ENCODE measurements at regions not wholly inside any gene's neighbourhood (a gene's known extent, or its start where the extent isn't known, plus 50 kb on each side); places are given as distances from the start of the nearest gene placed in this dataset.

GRCh38 chr7:116316838-116317628, 106.7 kb downstream of the TES start:
- H3K14ac ChIP-seq (ENCODE audit: insufficient read depth, low read length), result no peak overlapping the region
- no peaks in the 10 kb centered on the region for H3K23me2 ChIP-seq (ENCODE audit: insufficient read length, low read depth, low read length, poor library complexity, severe bottlenecking)
- H2AFZ ChIP-seq (ENCODE audit: low read length), result no peak overlapping the region
- WGBS (ENCODE audit: extremely low coverage, insufficient read length, low lambda C conversion rate), result no CpG with 5 or more reads among the region's 7 CpGs
- H4K8ac ChIP-seq (replicated peaks; ENCODE audit: insufficient read length, low read depth, low read length), result no peak overlapping the region
- no peak overlapping the region for H3K9ac ChIP-seq (ENCODE audit: extremely low read depth, insufficient read length, low read length)
- no peaks in the 10 kb centered on the region for H4K20me1 ChIP-seq (ENCODE audit: control insufficient read depth, insufficient read depth, insufficient read length)
- H3K18ac ChIP-seq (ENCODE audit: insufficient read length, low read depth, low read length), result no peak overlapping the region
- TF ChIP-seq, protein P1, sequence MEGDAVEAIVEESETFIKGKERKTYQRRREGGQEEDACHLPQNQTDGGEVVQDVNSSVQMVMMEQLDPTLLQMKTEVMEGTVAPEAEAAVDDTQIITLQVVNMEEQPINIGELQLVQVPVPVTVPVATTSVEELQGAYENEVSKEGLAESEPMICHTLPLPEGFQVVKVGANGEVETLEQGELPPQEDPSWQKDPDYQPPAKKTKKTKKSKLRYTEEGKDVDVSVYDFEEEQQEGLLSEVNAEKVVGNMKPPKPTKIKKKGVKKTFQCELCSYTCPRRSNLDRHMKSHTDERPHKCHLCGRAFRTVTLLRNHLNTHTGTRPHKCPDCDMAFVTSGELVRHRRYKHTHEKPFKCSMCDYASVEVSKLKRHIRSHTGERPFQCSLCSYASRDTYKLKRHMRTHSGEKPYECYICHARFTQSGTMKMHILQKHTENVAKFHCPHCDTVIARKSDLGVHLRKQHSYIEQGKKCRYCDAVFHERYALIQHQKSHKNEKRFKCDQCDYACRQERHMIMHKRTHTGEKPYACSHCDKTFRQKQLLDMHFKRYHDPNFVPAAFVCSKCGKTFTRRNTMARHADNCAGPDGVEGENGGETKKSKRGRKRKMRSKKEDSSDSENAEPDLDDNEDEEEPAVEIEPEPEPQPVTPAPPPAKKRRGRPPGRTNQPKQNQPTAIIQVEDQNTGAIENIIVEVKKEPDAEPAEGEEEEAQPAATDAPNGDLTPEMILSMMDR (conservative IDR thresholded peaks at IDR 0.05), result no peak
- Mint-ChIP-seq H3K36me3 (ENCODE audit: insufficient read depth in 1 of 3, low read depth in 3 of 3) (peaks cover 0 to 4% (median 3%) of the 10 kb centered on the region in 3 experiments; a peak in 5 of 7 replicates), H3K9me3 (peaks cover 3 to 5% of the 10 kb centered on the region in 2 experiments), H3K4me1 (peaks cover 14 to 19% of the 10 kb centered on the region in 2 experiments), H3K4me3 (no peak overlapping the region), H3K27ac (peak overlapping the region; percentile 65 to 86 (median 83); a peak in 4 of 7 replicates), H3K27me3 (ENCODE audit: low read depth) (no peaks in the 10 kb centered on the region)
- H4K5ac ChIP-seq (ENCODE audit: insufficient read length, low read depth, low read length), result no peak overlapping the region
- H2AK5ac ChIP-seq (ENCODE audit: insufficient read length, low read length), result no peak overlapping the region
- no peak for DNase-seq
- no peaks in the 10 kb centered on the region for H3K79me1 ChIP-seq (ENCODE audit: insufficient read depth, low read depth, low read length, poor library complexity, severe bottlenecking)
- H2BK15ac ChIP-seq (ENCODE audit: low read depth, low read length), result no peak overlapping the region
- H2BK5ac ChIP-seq (ENCODE audit: insufficient read length, low read length), result no peak overlapping the region
- H3K9me3 ChIP-seq (ENCODE audit: control insufficient read depth, low read depth, low read length), result no peaks in the 10 kb centered on the region
- H3K56ac ChIP-seq (ENCODE audit: insufficient read length, low read depth, low read length), result no peak overlapping the region
- no peak overlapping the region for H4K91ac ChIP-seq (ENCODE audit: insufficient read length, low read depth, low read length)
- no peak overlapping the region for H2BK12ac ChIP-seq (ENCODE audit: insufficient read length, low read depth, low read length)
- H3K27me3 ChIP-seq (ENCODE audit: insufficient read depth, low read length), result no peaks in the 10 kb centered on the region
- no peak overlapping the region for H2BK20ac ChIP-seq (ENCODE audit: low read depth, low read length, poor library complexity, severe bottlenecking)
- H3K4me2 ChIP-seq (ENCODE audit: insufficient read depth, insufficient read length, low read length), result no peak overlapping the region
- H3K79me2 ChIP-seq (ENCODE audit: insufficient read depth, low read length), result no peaks in the 10 kb centered on the region
- no peak overlapping the region for H3K23ac ChIP-seq (ENCODE audit: insufficient read length, low read depth, low read length)
- no peak overlapping the region for H3K27ac ChIP-seq (ENCODE audit: insufficient read length, low read depth, low read length)
- no peak overlapping the region for H3K4ac ChIP-seq (ENCODE audit: low read depth, low read length)
- H2BK120ac ChIP-seq (ENCODE audit: low read depth, low read length, poor library complexity, severe bottlenecking), result no peak overlapping the region
- no peak overlapping the region for H3T11ph ChIP-seq (ENCODE audit: low read length)
- H3K4me1 ChIP-seq (ENCODE audit: insufficient read depth, low read length), result no peaks in the 10 kb centered on the region

Data from H9 (cell line).